Caco-2 (cell line): ENCODE measurements at regions not wholly inside any gene's neighbourhood (a gene's known extent, or its start where the extent isn't known, plus 50 kb on each side); places are given as distances from the start of the nearest gene placed in this dataset.

Experiments
- BruUV-seq: library from RNA; stranded (reverse); fragments of 400-500 nt; replicated peaks from 2 replicates; lab custom pipeline; 2021; lab: Mats Ljungman, UMichigan
- CTCF ChIA-PET: fragments of 300-600 bp; sonication (Branson Sonifier 250); formaldehyde crosslinking; loops from one replicate; lab custom pipeline; 2022; ENCODE audit warnings: antibody characterized with exemption; lab: Charles Lee
- POLR2A ChIA-PET: fragments of 300-600 bp; sonication (Branson Sonifier 250); formaldehyde crosslinking; loops from one replicate; lab custom pipeline; 2022; ENCODE audit warnings: antibody characterized with exemption; lab: Charles Lee
- DNase-seq, 2 experiments: peaks; one replicate each; pipeline versions ENCODE4 v3.0.0 to v3.0.0-alpha.2; 2020 to 2022
- H3K27me3 ChIP-seq: replicated peaks from 2 replicates; pipeline ENCODE4 v1.6.0; 2011; ENCODE audit warnings: low read length; ENCODE audit not compliant: control insufficient read depth, insufficient read depth
- H3K36me3 ChIP-seq: 2 replicates; pipeline ENCODE4 v1.5.1; 2011; ENCODE audit warnings: low read length; ENCODE audit not compliant: control insufficient read depth, insufficient read depth
- H3K4me1 ChIP-seq: fragments of 250-450 bp; sonication (Bioruptor Pico); 2 replicates; pipeline ENCODE4 v1.5.1; 2020; ENCODE audit warnings: mild to moderate bottlenecking
- H3K4me3 ChIP-seq: 2 replicates; pipeline ENCODE4 v1.5.1; 2011; ENCODE audit warnings: low read depth, mild to moderate bottlenecking, control low read depth, low read length
- H3K9me3 ChIP-seq: fragments of 250-450 bp; sonication (Bioruptor Pico); 2 replicates; pipeline ENCODE4 v1.5.1; 2020; ENCODE audit warnings: mild to moderate bottlenecking, moderate library complexity
- H3K27ac Mint-ChIP-seq: one replicate; pipeline ENCODE4 v1.8.0; 2022; ENCODE audit warnings: mixed read lengths; ENCODE audit not compliant: unreplicated experiment
- H3K27me3 Mint-ChIP-seq: one replicate; pipeline ENCODE4 v1.8.0; 2022; ENCODE audit warnings: mixed read lengths; ENCODE audit not compliant: insufficient read depth, unreplicated experiment
- H3K36me3 Mint-ChIP-seq: one replicate; pipeline ENCODE4 v1.8.0; 2022; ENCODE audit warnings: mild to moderate bottlenecking, mixed read lengths; ENCODE audit not compliant: insufficient read depth, unreplicated experiment
- H3K4me1 Mint-ChIP-seq: one replicate; pipeline ENCODE4 v1.8.0; 2022; ENCODE audit warnings: low read depth, mixed read lengths; ENCODE audit not compliant: unreplicated experiment
- H3K4me3 Mint-ChIP-seq: one replicate; pipeline ENCODE4 v1.8.0; 2022; ENCODE audit warnings: mild to moderate bottlenecking, moderate library complexity, mixed read lengths; ENCODE audit not compliant: unreplicated experiment
- H3K9me3 Mint-ChIP-seq: one replicate; pipeline ENCODE4 v1.8.0; 2022; ENCODE audit warnings: mixed read lengths; ENCODE audit not compliant: unreplicated experiment
- CTCF ChIP-seq, 2 experiments: fragments of 200-600 bp in 1 of 2; IDR thresholded peaks; 1 replicate in 1 of 2; 2 replicates in 1 of 2; pipeline versions ENCODE4 v1.5.1 to v1.8.0; 2011 to 2022; ENCODE audit warnings: antibody characterized with exemption in 1 of 2, control low read depth in 1 of 2, inconsistent platforms in 1 of 2, low read depth in 1 of 2, low read length in 1 of 2, mild to moderate bottlenecking in 1 of 2, moderate library complexity in 1 of 2; ENCODE audit not compliant: insufficient read depth in 1 of 2, severe bottlenecking in 1 of 2, unreplicated experiment in 1 of 2
- intact Hi-C: fragments of 100-400 bp; cut with micrococcal nuclease; formaldehyde crosslinking; loops from one replicate; pipeline ENCODE4 v1.10.0; 2022; ENCODE audit not compliant: unreplicated experiment

- Histone ChIP-seq H3K9me3 (no peaks in the 10 kb centered on the region), H3K27me3 (no peaks in the 10 kb centered on the region), H3K4me3 (no peak overlapping the region), H3K36me3 (no peaks in the 10 kb centered on the region), H3K4me1 (no peaks in the 10 kb centered on the region)
- intact Hi-C loops = no loop called here
- Mint-ChIP-seq H3K27me3 (peaks cover 9% of the 10 kb centered on the region), H3K36me3 (no peaks in the 10 kb centered on the region), H3K27ac (no peak overlapping the region), H3K4me3 (no peak overlapping the region), H3K9me3 (no peaks in the 10 kb centered on the region), H3K4me1 (no peaks in the 10 kb centered on the region)
- ChIA-PET POLR2A (no interaction called here), CTCF (no interaction called here)
- DNase-seq = no peak
- no peak for TF ChIP-seq CTCF (IDR thresholded peaks at IDR 0.05; ENCODE audit: insufficient read depth in 1 of 2, low read depth in 1 of 2, low read length in 1 of 2, severe bottlenecking in 1 of 2, unreplicated experiment in 1 of 2)
- no TSS peak for BruUV-seq
These were observed 57.5 kb upstream of the C1QTNF7 start for GRCh38 chr4:15370296-15370695.

GRCh38 chr4:15373363-15373762, 54.5 kb upstream of the C1QTNF7 start:
- intact Hi-C loops = no loop called here
- POLR2A ChIA-PET = no interaction called here
- no peak for DNase-seq
- Mint-ChIP-seq H3K36me3 (no peaks in the 10 kb centered on the region), H3K9me3 (no peaks in the 10 kb centered on the region), H3K27ac (no peak overlapping the region), H3K4me3 (no peak overlapping the region), H3K4me1 (no peaks in the 10 kb centered on the region), H3K27me3 (peaks cover 9% of the 10 kb centered on the region)
- no peak for TF ChIP-seq CTCF (IDR thresholded peaks at IDR 0.05; ENCODE audit: insufficient read depth in 1 of 2, low read depth in 1 of 2, low read length in 1 of 2, severe bottlenecking in 1 of 2, unreplicated experiment in 1 of 2)
- Histone ChIP-seq H3K9me3 (no peaks in the 10 kb centered on the region), H3K27me3 (no peaks in the 10 kb centered on the region), H3K4me1 (no peaks in the 10 kb centered on the region), H3K36me3 (no peaks in the 10 kb centered on the region), H3K4me3 (no peak overlapping the region)
- CTCF ChIA-PET = no interaction called here
- BruUV-seq = no TSS peak

- Histone ChIP-seq H3K4me3 (no peak overlapping the region), H3K9me3 (no peaks in the 10 kb centered on the region), H3K27me3 (no peaks in the 10 kb centered on the region), H3K4me1 (no peaks in the 10 kb centered on the region), H3K36me3 (no peaks in the 10 kb centered on the region)
- Mint-ChIP-seq H3K27me3 (peaks cover 9% of the 10 kb centered on the region), H3K9me3 (no peaks in the 10 kb centered on the region), H3K27ac (no peak overlapping the region), H3K36me3 (no peaks in the 10 kb centered on the region), H3K4me1 (no peaks in the 10 kb centered on the region), H3K4me3 (no peak overlapping the region)
- intact Hi-C loops = no loop called here
- DNase-seq = no peak
- ChIA-PET CTCF (no interaction called here), POLR2A (no interaction called here)
- BruUV-seq = no TSS peak
- TF ChIP-seq CTCF (IDR thresholded peaks at IDR 0.05; ENCODE audit: insufficient read depth in 1 of 2, low read depth in 1 of 2, low read length in 1 of 2, severe bottlenecking in 1 of 2, unreplicated experiment in 1 of 2) = no peak
These were observed 53.2 kb upstream of the C1QTNF7 start for GRCh38 chr4:15374656-15375055.
